A673 (cell line): ENCODE measurements at regions not wholly inside any gene's neighbourhood (a gene's known extent, or its start where the extent isn't known, plus 50 kb on each side); places are given as distances from the start of the nearest gene placed in this dataset.

Experiments
- BruUV-seq: library from RNA; stranded (reverse); fragments of 400-500 nt; replicated peaks from 2 replicates; lab custom pipeline; 2021; lab: Mats Ljungman, UMichigan
- CTCF ChIA-PET: fragments of 300-600 bp; sonication (Branson Sonifier 250); formaldehyde crosslinking; loops from one replicate; lab custom pipeline; 2022; ENCODE audit warnings: antibody characterized with exemption; lab: Charles Lee
- POLR2A ChIA-PET: fragments of 300-600 bp; sonication (Branson Sonifier 250); formaldehyde crosslinking; loops from one replicate; lab custom pipeline; 2022; ENCODE audit warnings: antibody characterized with exemption; ENCODE audit not compliant: low non-redundant PET; lab: Charles Lee
- DNase-seq: peaks from one replicate; pipeline ENCODE4 v3.0.0-alpha.2; 2015; ENCODE audit warnings: low spot score
- H3K27ac ChIP-seq: fragments of 200-600 bp; sonication (generic); 2 replicates; pipeline ENCODE4 v1.5.1; 2016; ENCODE audit warnings: mixed run types, low read depth, mild to moderate bottlenecking, mixed read lengths, antibody characterized with exemption, low read length; ENCODE audit not compliant: poor library complexity, severe bottlenecking
- H3K27me3 ChIP-seq: fragments of 200-600 bp; sonication (generic); replicated peaks from 2 replicates; pipeline ENCODE4 v1.6.1; 2017; ENCODE audit warnings: mixed run types, low read depth, mild to moderate bottlenecking, mixed read lengths, antibody characterized with exemption, low read length; ENCODE audit not compliant: insufficient read depth, poor library complexity
- H3K36me3 ChIP-seq: fragments of 200-600 bp; sonication (generic); 2 replicates; pipeline ENCODE4 v1.6.1; 2016; ENCODE audit warnings: mixed run types, mild to moderate bottlenecking, mixed read lengths, antibody characterized with exemption, low read length; ENCODE audit not compliant: insufficient read depth, poor library complexity, severe bottlenecking
- H3K4me1 ChIP-seq: fragments of 200-600 bp; sonication (generic); 2 replicates; pipeline ENCODE4 v1.6.1; 2017; ENCODE audit warnings: mixed run types, mild to moderate bottlenecking, mixed read lengths, antibody characterized with exemption, low read length; ENCODE audit not compliant: insufficient read depth, poor library complexity, severe bottlenecking
- H3K4me3 ChIP-seq: fragments of 200-600 bp; sonication (generic); 2 replicates; pipeline ENCODE4 v1.5.1; 2016; ENCODE audit warnings: low read depth, mixed run types, mild to moderate bottlenecking, mixed read lengths, low read length; ENCODE audit not compliant: poor library complexity, severe bottlenecking
- H3K9me3 ChIP-seq: fragments of 200-600 bp; sonication (generic); 2 replicates; pipeline ENCODE4 v1.6.1; 2016; ENCODE audit warnings: mixed run types, low read depth, mild to moderate bottlenecking, mixed read lengths, antibody characterized with exemption, low read length; ENCODE audit not compliant: poor library complexity, severe bottlenecking
- EZH2 ChIP-seq: fragments of 200-600 bp; sonication (generic); IDR thresholded peaks from 2 replicates; pipeline ENCODE4 v1.6.1; 2017; ENCODE audit warnings: borderline replicate concordance, low read depth, mild to moderate bottlenecking, mixed read lengths, antibody characterized with exemption, low read length; ENCODE audit not compliant: poor library complexity, severe bottlenecking
- intact Hi-C: fragments of 100-400 bp; cut with micrococcal nuclease; formaldehyde crosslinking; loops from one replicate; pipeline ENCODE4 v1.10.0; 2022; ENCODE audit not compliant: unreplicated experiment
- TF ChIP-seq, protein P1 (sequence below): fragments of 300-800, 200-600 bp; sonication (generic); conservative IDR thresholded peaks from 2 replicates; pipeline ENCODE4 v1.5.1; 2017; ENCODE audit warnings: low read depth, mild to moderate bottlenecking, antibody characterized with exemption, low read length, moderate library complexity, mixed read lengths

- no peaks in the 10 kb centered on the region for H3K27me3 ChIP-seq
- POLR2A ChIA-PET, result no interaction called here
- no peaks in the 10 kb centered on the region for H3K9me3 ChIP-seq
- TF ChIP-seq, protein P1, sequence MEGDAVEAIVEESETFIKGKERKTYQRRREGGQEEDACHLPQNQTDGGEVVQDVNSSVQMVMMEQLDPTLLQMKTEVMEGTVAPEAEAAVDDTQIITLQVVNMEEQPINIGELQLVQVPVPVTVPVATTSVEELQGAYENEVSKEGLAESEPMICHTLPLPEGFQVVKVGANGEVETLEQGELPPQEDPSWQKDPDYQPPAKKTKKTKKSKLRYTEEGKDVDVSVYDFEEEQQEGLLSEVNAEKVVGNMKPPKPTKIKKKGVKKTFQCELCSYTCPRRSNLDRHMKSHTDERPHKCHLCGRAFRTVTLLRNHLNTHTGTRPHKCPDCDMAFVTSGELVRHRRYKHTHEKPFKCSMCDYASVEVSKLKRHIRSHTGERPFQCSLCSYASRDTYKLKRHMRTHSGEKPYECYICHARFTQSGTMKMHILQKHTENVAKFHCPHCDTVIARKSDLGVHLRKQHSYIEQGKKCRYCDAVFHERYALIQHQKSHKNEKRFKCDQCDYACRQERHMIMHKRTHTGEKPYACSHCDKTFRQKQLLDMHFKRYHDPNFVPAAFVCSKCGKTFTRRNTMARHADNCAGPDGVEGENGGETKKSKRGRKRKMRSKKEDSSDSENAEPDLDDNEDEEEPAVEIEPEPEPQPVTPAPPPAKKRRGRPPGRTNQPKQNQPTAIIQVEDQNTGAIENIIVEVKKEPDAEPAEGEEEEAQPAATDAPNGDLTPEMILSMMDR, result no peak
- no peak for TF ChIP-seq EZH2
- H3K36me3 ChIP-seq, result no peaks in the 10 kb centered on the region
- no TSS peak for BruUV-seq
- no peak overlapping the region for H3K4me3 ChIP-seq
- H3K27ac ChIP-seq, result no peak overlapping the region
- CTCF ChIA-PET, result no interaction called here
- H3K4me1 ChIP-seq, result no peaks in the 10 kb centered on the region
- no peak for DNase-seq
- intact Hi-C loops, result no loop called here
Observed at GRCh38 chr14:98962118-98962517, 309.9 kb downstream of the BCL11B start.

- intact Hi-C loops, result no loop called here
- no peaks in the 10 kb centered on the region for H3K4me1 ChIP-seq
- no TSS peak for BruUV-seq
- POLR2A ChIA-PET, result no interaction called here
- no peaks in the 10 kb centered on the region for H3K27me3 ChIP-seq
- DNase-seq, result no peak
- no peaks in the 10 kb centered on the region for H3K36me3 ChIP-seq
- H3K4me3 ChIP-seq, result no peak overlapping the region
- TF ChIP-seq, protein P1, result no peak
- TF ChIP-seq EZH2, result no peak
- no peaks in the 10 kb centered on the region for H3K9me3 ChIP-seq
- no peak overlapping the region for H3K27ac ChIP-seq
- CTCF ChIA-PET, result no interaction called here
Observed at GRCh38 chr14:98963610-98964009, 308.4 kb downstream of the BCL11B start.

DNA sequence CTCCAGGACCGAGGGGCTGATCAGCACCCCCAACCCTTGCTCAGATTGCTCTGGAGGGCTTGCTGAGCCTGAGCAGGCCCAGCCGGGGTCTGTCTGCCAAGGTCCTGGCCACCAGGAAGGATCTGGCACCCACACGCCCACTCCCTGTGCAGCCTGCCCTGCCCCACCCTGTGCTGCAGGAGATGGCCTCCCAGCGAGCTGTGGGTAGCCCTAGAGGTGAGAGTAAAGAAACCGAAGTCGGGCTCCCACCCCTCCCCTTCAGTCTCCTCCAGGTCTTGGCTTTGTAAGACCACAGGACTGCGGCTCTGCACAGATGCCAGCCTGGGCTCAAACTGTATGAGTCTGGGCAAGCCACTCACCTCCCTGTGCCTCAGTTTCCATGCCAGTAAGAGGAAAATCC is 307.8 kb downstream of the BCL11B start:
- Histone ChIP-seq H3K36me3 (no peaks in the 10 kb centered on the region), H3K4me3 (no peak overlapping the region), H3K27me3 (no peaks in the 10 kb centered on the region), H3K4me1 (no peaks in the 10 kb centered on the region), H3K27ac (no peak overlapping the region), H3K9me3 (no peaks in the 10 kb centered on the region)
- ChIA-PET CTCF (no interaction called here), POLR2A (no interaction called here)
- intact Hi-C loops, result no loop called here
- TF ChIP-seq, protein P1, result no peak
- TF ChIP-seq EZH2, result no peak
- no peak for DNase-seq
- no TSS peak for BruUV-seq
